SU-DHL-6 (cell line): ENCODE measurements at regions not wholly inside any gene's neighbourhood (a gene's known extent, or its start where the extent isn't known, plus 50 kb on each side); places are given as distances from the start of the nearest gene placed in this dataset.
"Not testable (repeated sequence)": the region's sequence is repeated elsewhere in the genome, so short reads cannot be mapped to it uniquely, and the experiment has no call there.

Experiments
- H2AFZ ChIP-seq: fragments of 200-600 bp; sonication (generic); 2 replicates; pipeline ENCODE4 v1.6.1; 2014; ENCODE audit warnings: low read depth, mild to moderate bottlenecking, moderate library complexity, mixed read lengths, antibody characterized with exemption, low read length; ENCODE audit not compliant: severe bottlenecking
- H3F3A ChIP-seq: fragments of 200-600 bp; shearing (Covaris generic); 2 replicates; pipeline ENCODE4 v1.6.0; 2016; ENCODE audit warnings: antibody characterized with exemption, mild to moderate bottlenecking; ENCODE audit not compliant: insufficient read depth
- H3K27ac ChIP-seq: fragments of 200-600 bp; sonication (generic); 2 replicates; pipeline ENCODE4 v1.5.1; 2016; ENCODE audit warnings: low read depth, mild to moderate bottlenecking, low read length, moderate library complexity, mixed read lengths
- H3K27me3 ChIP-seq: fragments of 200-600 bp; sonication (generic), shearing (Covaris generic); 2 replicates; pipeline ENCODE4 v1.6.0; 2014; ENCODE audit warnings: mild to moderate bottlenecking, low read length
- H3K36me3 ChIP-seq: fragments of 200-600 bp; sonication (generic); 2 replicates; pipeline ENCODE4 v1.6.1; 2014; ENCODE audit warnings: mild to moderate bottlenecking, low read length, mixed read lengths
- H3K4me2 ChIP-seq: fragments of 300-600, 200-600 bp; shearing (Covaris generic), sonication (generic); 2 replicates; pipeline ENCODE4 v1.6.0; 2014; ENCODE audit warnings: low read length, low read depth, mild to moderate bottlenecking; ENCODE audit not compliant: poor library complexity, severe bottlenecking
- H3K4me3 ChIP-seq: fragments of 200-600 bp; sonication (generic); 2 replicates; pipeline ENCODE4 v1.5.1; 2014; ENCODE audit warnings: antibody characterized with exemption, low read length, mild to moderate bottlenecking, mixed read lengths; ENCODE audit not compliant: insufficient read depth, poor library complexity, severe bottlenecking
- H3K79me2 ChIP-seq: fragments of 200-600 bp; sonication (generic); 2 replicates; pipeline ENCODE4 v1.6.1; 2014; ENCODE audit warnings: mild to moderate bottlenecking, low read length, moderate library complexity; ENCODE audit not compliant: insufficient read depth
- H3K9ac ChIP-seq: fragments of 200-600 bp; sonication (generic); 2 replicates; pipeline ENCODE4 v1.7.0; 2014; ENCODE audit warnings: mild to moderate bottlenecking, low read length
- H3K9me2 ChIP-seq: fragments of 200-600 bp; sonication (generic); replicated peaks from 2 replicates; pipeline ENCODE4 v1.6.1; 2014; ENCODE audit warnings: low read length; ENCODE audit not compliant: insufficient read depth
- H3K9me3 ChIP-seq: fragments of 200-600 bp; sonication (generic); 2 replicates; pipeline ENCODE4 v1.6.1; 2014; ENCODE audit warnings: low read length, mixed read lengths; ENCODE audit not compliant: insufficient read depth
- H4K20me1 ChIP-seq: fragments of 200-600 bp; sonication (generic); 2 replicates; pipeline ENCODE4 v1.6.1; 2014; ENCODE audit warnings: low read depth, mild to moderate bottlenecking, antibody characterized with exemption, low read length, moderate library complexity, mixed read lengths
- EZH2phosphoT487 ChIP-seq: fragments of 200-600 bp; sonication (generic), shearing (Covaris generic); conservative IDR thresholded peaks from 2 replicates; pipeline ENCODE4 v1.6.1; 2018; ENCODE audit warnings: mild to moderate bottlenecking, antibody characterized with exemption, low read length, moderate library complexity, mixed read lengths
- TF ChIP-seq, protein P1 (sequence below): fragments of 200-600 bp; sonication (generic); IDR thresholded peaks from one replicate; pipeline ENCODE4 v1.5.1; 2017; ENCODE audit warnings: antibody characterized with exemption, mild to moderate bottlenecking, low read length, moderate library complexity; ENCODE audit not compliant: insufficient read depth, poor library complexity, severe bottlenecking

DNA sequence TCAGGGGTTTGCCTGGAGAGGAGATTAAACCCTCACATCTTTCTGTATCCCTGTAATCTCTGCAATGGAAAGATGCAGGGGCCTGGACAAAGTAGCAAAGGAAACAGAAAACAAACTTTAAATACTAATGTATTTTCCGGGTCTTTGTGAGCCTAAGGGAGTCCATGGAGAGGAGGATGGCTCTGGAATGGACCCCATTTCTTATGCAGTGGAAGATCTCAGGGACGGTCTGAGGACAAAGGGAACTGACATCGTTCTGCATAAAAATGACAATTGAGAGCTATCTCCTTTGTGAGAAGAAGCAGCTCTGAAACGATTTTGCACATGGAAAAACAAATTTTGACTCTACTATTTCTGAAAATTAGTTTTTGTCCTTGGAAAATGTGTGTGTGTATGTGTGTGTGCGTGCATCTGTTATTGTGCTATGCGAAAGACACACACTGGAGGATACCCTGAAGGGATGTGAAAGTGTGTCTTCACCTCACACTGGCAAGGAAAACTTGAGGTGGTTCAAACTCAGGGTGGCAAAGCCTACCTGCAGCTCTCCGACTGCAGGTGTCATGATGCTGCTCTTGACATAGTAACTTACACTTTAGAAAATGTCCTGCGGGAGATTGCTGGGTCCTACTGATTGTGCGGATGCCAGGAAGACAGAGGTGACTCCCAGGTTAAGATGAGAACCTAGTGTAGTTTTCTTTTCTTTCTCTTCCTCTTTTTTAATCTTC lies 126.4 kb upstream of the JADE1 start:
- H3K4me2 ChIP-seq: peak overlapping the region; percentile 42
- H3K9me3 ChIP-seq: no peaks in the 10 kb centered on the region
- no peak for TF ChIP-seq EZH2phosphoT487
- TF ChIP-seq, protein P1, sequence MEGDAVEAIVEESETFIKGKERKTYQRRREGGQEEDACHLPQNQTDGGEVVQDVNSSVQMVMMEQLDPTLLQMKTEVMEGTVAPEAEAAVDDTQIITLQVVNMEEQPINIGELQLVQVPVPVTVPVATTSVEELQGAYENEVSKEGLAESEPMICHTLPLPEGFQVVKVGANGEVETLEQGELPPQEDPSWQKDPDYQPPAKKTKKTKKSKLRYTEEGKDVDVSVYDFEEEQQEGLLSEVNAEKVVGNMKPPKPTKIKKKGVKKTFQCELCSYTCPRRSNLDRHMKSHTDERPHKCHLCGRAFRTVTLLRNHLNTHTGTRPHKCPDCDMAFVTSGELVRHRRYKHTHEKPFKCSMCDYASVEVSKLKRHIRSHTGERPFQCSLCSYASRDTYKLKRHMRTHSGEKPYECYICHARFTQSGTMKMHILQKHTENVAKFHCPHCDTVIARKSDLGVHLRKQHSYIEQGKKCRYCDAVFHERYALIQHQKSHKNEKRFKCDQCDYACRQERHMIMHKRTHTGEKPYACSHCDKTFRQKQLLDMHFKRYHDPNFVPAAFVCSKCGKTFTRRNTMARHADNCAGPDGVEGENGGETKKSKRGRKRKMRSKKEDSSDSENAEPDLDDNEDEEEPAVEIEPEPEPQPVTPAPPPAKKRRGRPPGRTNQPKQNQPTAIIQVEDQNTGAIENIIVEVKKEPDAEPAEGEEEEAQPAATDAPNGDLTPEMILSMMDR: no peak
- H3K79me2 ChIP-seq: no peaks in the 10 kb centered on the region
- H4K20me1 ChIP-seq: no peaks in the 10 kb centered on the region
- H3K27ac ChIP-seq: no peak overlapping the region
- H3K9ac ChIP-seq: no peak overlapping the region
- H3K27me3 ChIP-seq: no peaks in the 10 kb centered on the region
- peak overlapping the region; percentile 71 for H2AFZ ChIP-seq
- H3F3A ChIP-seq: no peaks in the 10 kb centered on the region; the same call in 1 of the 2 replicates
- H3K36me3 ChIP-seq: no peaks in the 10 kb centered on the region
- H3K9me2 ChIP-seq: no peaks in the 10 kb centered on the region
- H3K4me3 ChIP-seq: no peak overlapping the region

DNA sequence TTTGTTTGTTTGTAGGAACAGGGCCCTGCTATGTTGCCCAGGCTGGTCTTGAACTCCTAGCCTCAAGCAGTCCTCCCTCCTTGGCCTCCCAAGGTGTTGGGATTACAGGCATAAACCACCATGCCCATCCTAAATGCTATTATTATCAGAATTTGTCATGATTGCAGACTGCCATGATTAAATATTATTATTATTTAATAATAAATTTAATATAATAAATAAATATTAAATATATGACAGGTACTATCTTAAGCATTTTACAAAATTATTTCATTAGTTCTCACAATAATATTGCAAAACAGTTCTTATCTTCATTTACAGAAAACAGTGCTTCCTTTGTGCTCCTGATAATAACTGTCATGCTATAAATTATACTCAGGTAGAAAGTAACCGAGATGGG lies 133.4 kb upstream of the JADE1 start:
- no peaks in the 10 kb centered on the region for H3K9me2 ChIP-seq
- no peaks in the 10 kb centered on the region for H4K20me1 ChIP-seq
- TF ChIP-seq EZH2phosphoT487: no peak
- TF ChIP-seq, protein P1: no peak
- peak overlapping the region; percentile 89 for H3K27ac ChIP-seq
- peak overlapping the region; percentile 52 for H3K4me2 ChIP-seq
- H3K9me3 ChIP-seq: no peaks in the 10 kb centered on the region
- H3K4me3 ChIP-seq: no peak overlapping the region
- H2AFZ ChIP-seq: no peak overlapping the region
- no peaks in the 10 kb centered on the region for H3K79me2 ChIP-seq
- no peak overlapping the region for H3K9ac ChIP-seq
- H3K36me3 ChIP-seq: no peaks in the 10 kb centered on the region
- peaks cover 16% of the 10 kb centered on the region; the same call in 1 of the 2 replicates for H3F3A ChIP-seq
- no peaks in the 10 kb centered on the region for H3K27me3 ChIP-seq

DNA sequence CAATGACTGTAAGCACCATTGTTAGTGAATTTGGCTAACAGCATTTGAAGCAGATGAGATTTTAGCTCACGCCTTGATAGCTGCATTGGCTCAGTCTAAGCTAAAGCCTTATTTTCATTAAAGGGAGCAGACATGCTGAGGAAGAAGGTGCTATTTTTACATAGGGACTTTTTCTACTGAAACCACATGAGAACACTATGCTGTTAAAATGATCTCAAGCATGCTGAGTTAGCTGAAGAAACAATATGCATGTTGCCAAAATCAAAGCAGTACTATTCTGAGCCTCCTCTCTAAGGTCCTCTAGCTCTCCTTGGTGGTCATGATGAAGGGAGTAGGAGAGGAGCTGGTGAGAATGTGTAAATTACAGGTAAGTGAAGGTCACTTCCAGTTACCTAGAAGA lies 134.4 kb upstream of the JADE1 start:
- Histone ChIP-seq H3K79me2 (no peaks in the 10 kb centered on the region), H3K9ac (peak overlapping the region; percentile 30), H3K9me3 (no peaks in the 10 kb centered on the region), H3K4me3 (no peak overlapping the region), H4K20me1 (no peaks in the 10 kb centered on the region), H2AFZ (peak overlapping the region; percentile 31), H3K4me2 (peak overlapping the region; percentile 52), H3K9me2 (no peaks in the 10 kb centered on the region), H3F3A (peaks cover 16% of the 10 kb centered on the region; the same call in 1 of the 2 replicates), H3K27ac (peak overlapping the region; percentile 89), H3K36me3 (no peaks in the 10 kb centered on the region), H3K27me3 (no peaks in the 10 kb centered on the region)
- TF ChIP-seq, protein P1: no peak
- TF ChIP-seq EZH2phosphoT487: no peak

DNA sequence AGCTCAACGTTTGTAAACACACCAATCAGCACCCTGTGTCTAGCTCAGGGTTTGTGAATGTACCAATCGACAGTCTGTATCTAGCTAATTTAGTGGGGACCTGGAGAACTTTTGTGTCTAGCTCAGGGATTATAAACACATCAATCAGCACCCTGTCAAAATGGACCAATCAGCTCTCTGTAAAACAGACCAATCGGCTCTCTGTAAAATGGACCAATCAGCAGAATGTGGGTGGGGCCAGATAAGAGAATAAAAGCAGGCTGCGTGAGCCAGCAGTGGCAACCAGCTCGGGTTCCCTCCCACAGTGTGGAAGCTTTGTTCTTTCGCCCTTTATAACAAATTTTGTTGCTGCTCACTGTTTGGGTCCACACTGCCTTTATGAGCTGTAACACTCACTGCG lies 136.3 kb upstream of the JADE1 start:
- H3K9me2 ChIP-seq, H3K27ac ChIP-seq, H3K36me3 ChIP-seq, H3K9me3 ChIP-seq, H3K27me3 ChIP-seq, H4K20me1 ChIP-seq, H3K79me2 ChIP-seq, H2AFZ ChIP-seq, H3K9ac ChIP-seq, H3K4me3 ChIP-seq, H3K4me2 ChIP-seq: not testable (repeated sequence)
- H3F3A ChIP-seq: peaks cover 16% of the 10 kb centered on the region; the same call in 1 of the 2 replicates

DNA sequence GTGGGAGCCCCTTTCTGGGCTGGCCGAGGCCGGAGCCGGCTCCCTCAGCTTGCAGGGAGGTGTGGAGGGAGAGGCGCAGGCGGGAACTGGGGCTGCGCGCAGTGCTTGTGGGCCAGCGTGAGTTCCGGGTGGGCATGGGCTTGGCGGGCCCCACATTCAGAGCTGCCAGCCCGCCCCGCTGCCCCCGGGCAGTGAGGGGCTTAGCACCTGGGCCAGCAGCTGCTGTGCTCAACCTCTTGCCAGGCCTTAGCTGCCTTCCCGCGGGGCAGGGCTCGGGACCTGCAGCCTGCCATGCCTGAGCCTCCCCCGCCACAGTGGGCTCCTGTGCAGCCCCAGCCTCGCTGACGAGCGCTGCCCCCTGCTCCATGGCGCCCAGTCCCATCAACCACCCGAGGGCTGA lies 136.9 kb upstream of the JADE1 start:
- not testable (repeated sequence) for H3K4me2 ChIP-seq, H3K4me3 ChIP-seq, H3K9ac ChIP-seq, H2AFZ ChIP-seq, H3K27me3 ChIP-seq, H3K9me3 ChIP-seq, H3K36me3 ChIP-seq, H4K20me1 ChIP-seq, H3K27ac ChIP-seq, H3K9me2 ChIP-seq, H3K79me2 ChIP-seq
- peaks cover 16% of the 10 kb centered on the region; the same call in 1 of the 2 replicates for H3F3A ChIP-seq
